HCT116 (cell line): ENCODE measurements at regions not wholly inside any gene's neighbourhood (a gene's known extent, or its start where the extent isn't known, plus 50 kb on each side); places are given as distances from the start of the nearest gene placed in this dataset.

Experiments used
- CTCF ChIP-seq, 3 experiments: fragments of 200-600 bp in 1 of 3; sonication (generic) in 1 of 3; IDR thresholded peaks in 2 of 3; conservative IDR thresholded peaks in 1 of 3; 2 replicates each; pipeline ENCODE4 v1.5.1; 2012 to 2017; ENCODE audit warnings: low read depth in 2 of 3, low read length in 2 of 3, antibody characterized with exemption in 1 of 3, borderline replicate concordance in 1 of 3, control low read depth in 1 of 3, mild to moderate bottlenecking in 1 of 3, mixed read lengths in 1 of 3, mixed run types in 1 of 3, moderate library complexity in 1 of 3; ENCODE audit not compliant: insufficient read depth in 1 of 3
- EZH2 ChIP-seq: fragments of 200-600 bp; sonication (generic); IDR thresholded peaks from 2 replicates; pipeline ENCODE4 v1.6.1; 2017; ENCODE audit warnings: antibody characterized with exemption, mixed run types
- EZH2phosphoT487 ChIP-seq: fragments of 200-600 bp; IDR thresholded peaks from 2 replicates; pipeline ENCODE4 v1.6.1; 2018; ENCODE audit warnings: antibody characterized with exemption, borderline replicate concordance
- MAX ChIP-seq: IDR thresholded peaks from 2 replicates; pipeline ENCODE4 v1.6.1; 2012
- POLR2A ChIP-seq: IDR thresholded peaks from 2 replicates; pipeline ENCODE4 v1.7.0; 2011; ENCODE audit warnings: borderline replicate concordance; ENCODE audit not compliant: insufficient read depth, insufficient read length; ENCODE audit errors: extremely low read depth
- REST ChIP-seq: IDR thresholded peaks from 2 replicates; pipeline ENCODE4 v1.6.1; 2012; ENCODE audit warnings: low read depth
- SP1 ChIP-seq: IDR thresholded peaks from 2 replicates; pipeline ENCODE4 v1.6.1; 2012; ENCODE audit warnings: low read depth
- ZBTB33 ChIP-seq: IDR thresholded peaks from 2 replicates; pipeline ENCODE4 v1.6.1; 2011; ENCODE audit warnings: mild to moderate bottlenecking, low read length, moderate library complexity; ENCODE audit not compliant: insufficient replicate concordance; ENCODE audit errors: extremely low read depth
- ZFX ChIP-seq: fragments of 450-650 bp; IDR thresholded peaks from 2 replicates; pipeline ENCODE4 v1.6.1; 2017

GRCh38 chr16:55002419-55002818 is 71.8 kb downstream of the IRX5 start:
- TF ChIP-seq CTCF (IDR thresholded peaks at IDR 0.05 in 2 of 3, conservative IDR thresholded peaks at IDR 0.05 in 1 of 3; ENCODE audit: borderline replicate concordance in 1 of 3, insufficient read depth in 1 of 3, low read depth in 2 of 3, low read length in 2 of 3): no peak
- TF ChIP-seq REST: no peak
- no peak for TF ChIP-seq EZH2
- no peak for TF ChIP-seq ZFX
- TF ChIP-seq SP1: no peak
- TF ChIP-seq POLR2A: no peak
- no peak for TF ChIP-seq MAX
- TF ChIP-seq ZBTB33: no peak
- TF ChIP-seq EZH2phosphoT487: no peak
